Transverse colon (tissue), 4 donors: ENCODE measurements at regions not wholly inside any gene's neighbourhood (a gene's known extent, or its start where the extent isn't known, plus 50 kb on each side); places are given as distances from the start of the nearest gene placed in this dataset.

Experiments
- DNase-seq: peaks from one replicate; pipeline ENCODE4 v3.0.0-alpha.2; 2019
- H3K27ac ChIP-seq, 4 donors: fragments of 200-600 bp; sonication (generic); 2 replicates each; pipeline ENCODE4 v1.5.1; 2016 to 2018; ENCODE audit warnings: inconsistent platforms in 4 of 4
- H3K27me3 ChIP-seq: fragments of 200-600 bp; sonication (generic); 2 replicates; pipeline ENCODE4 v1.5.1; 2017; ENCODE audit warnings: inconsistent platforms
- H3K36me3 ChIP-seq, 4 donors: fragments of 200-600 bp; sonication (generic); 2 replicates each; pipeline ENCODE4 v1.5.1; 2017 to 2019; ENCODE audit warnings: inconsistent platforms in 4 of 4
- H3K4me1 ChIP-seq, 4 donors: fragments of 200-600 bp; sonication (generic); 2 replicates each; pipeline ENCODE4 v1.5.1; 2017 to 2020; ENCODE audit warnings: inconsistent platforms in 4 of 4
- H3K4me3 ChIP-seq, 4 donors: fragments of 200-600 bp; sonication (generic); 1 replicate in 1 of 4; 2 replicates in 3 of 4; pipeline versions ENCODE4 v1.5.1 to v1.6.1; 2017 to 2019; ENCODE audit warnings: inconsistent platforms in 4 of 4
- H3K9me3 ChIP-seq, 2 donors: fragments of 200-600 bp; sonication (generic); 2 replicates each; pipeline ENCODE4 v1.5.1; 2017 to 2019; ENCODE audit warnings: inconsistent platforms in 2 of 2
- EP300 ChIP-seq: sonication (generic); formaldehyde crosslinking; IDR thresholded peaks from one replicate; pipeline ENCODE4 v1.6.1; 2017; ENCODE audit warnings: antibody characterized with exemption, low read depth
- POLR2A ChIP-seq: fragments of 450-650 bp; IDR thresholded peaks from one replicate; pipeline ENCODE4 v1.6.1; 2016; ENCODE audit warnings: antibody characterized with exemption, mild to moderate bottlenecking, moderate library complexity
- POLR2AphosphoS5 ChIP-seq, 3 donors: sonication (generic); formaldehyde crosslinking; IDR thresholded peaks; one replicate each; pipeline ENCODE4 v1.6.1; 2016; ENCODE audit warnings: antibody characterized with exemption in 3 of 3
- WGBS, 2 donors: methylation state at CpG; one replicate each; pipeline ENCODE4 v1.1.5; 2018; ENCODE audit warnings: low coverage in 1 of 2; 5-methylcytosine and 5-hydroxymethylcytosine counted together
- in situ Hi-C, 4 donors: fragments of 200-750 bp; cut with MboI; loops; one replicate each; pipeline versions ENCODE4 v1.15.0 to v1.15.1; 2017; ENCODE audit warnings: low sequenced_read_pairs in 3 of 4, low pct_ligation_motif_present in 1 of 4, low pct_unique_long_range_greater_than_20kb in 1 of 4
- intact Hi-C: fragments of 100-400 bp; cut with DNase I; formaldehyde crosslinking; loops from one replicate; pipeline ENCODE4 v1.15.1; 2023; ENCODE audit warnings: low total_unique reads
- TF ChIP-seq, protein P1 (sequence below), 5 experiments: fragments of 200-600 bp in 3 of 5; fragments of 450-650 bp in 2 of 5; sonication (generic) in 3 of 5; IDR thresholded peaks; 1 replicate in 2 of 5; 2 replicates in 3 of 5; pipeline ENCODE4 v1.5.1; 2016 to 2017; ENCODE audit warnings: antibody characterized with exemption in 5 of 5, inconsistent platforms in 3 of 5, mild to moderate bottlenecking in 2 of 5, moderate library complexity in 1 of 5

DNA sequence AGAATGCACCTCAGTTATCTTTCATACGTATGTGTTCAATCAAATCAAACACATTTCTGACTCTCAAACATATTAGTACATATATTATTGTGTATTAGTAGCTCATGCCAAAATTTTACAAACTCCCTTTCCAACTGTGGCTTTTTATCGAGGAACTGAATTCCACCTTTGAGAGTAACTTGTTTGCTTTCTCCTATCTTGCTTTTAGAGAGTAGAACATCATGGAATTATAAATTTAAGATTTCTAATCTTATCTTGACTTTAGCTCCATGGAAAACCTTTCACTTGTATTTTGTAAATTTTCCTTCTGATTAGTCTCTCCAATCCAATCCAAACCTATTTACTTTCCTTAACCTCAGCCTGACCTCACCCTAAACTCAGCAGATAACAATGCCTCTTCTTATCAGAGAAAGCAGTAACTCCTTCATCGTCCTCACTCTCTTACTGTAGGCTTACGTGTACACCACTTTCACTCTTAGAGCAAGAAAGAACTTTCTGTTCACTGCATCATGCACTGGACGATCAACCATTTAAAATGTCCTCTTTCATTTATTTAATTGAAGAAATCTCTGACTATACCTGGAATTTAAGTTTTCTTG lies 164.5 kb downstream of the TMTC3 start:
- H3K4me3 ChIP-seq: no peak overlapping the region

DNA sequence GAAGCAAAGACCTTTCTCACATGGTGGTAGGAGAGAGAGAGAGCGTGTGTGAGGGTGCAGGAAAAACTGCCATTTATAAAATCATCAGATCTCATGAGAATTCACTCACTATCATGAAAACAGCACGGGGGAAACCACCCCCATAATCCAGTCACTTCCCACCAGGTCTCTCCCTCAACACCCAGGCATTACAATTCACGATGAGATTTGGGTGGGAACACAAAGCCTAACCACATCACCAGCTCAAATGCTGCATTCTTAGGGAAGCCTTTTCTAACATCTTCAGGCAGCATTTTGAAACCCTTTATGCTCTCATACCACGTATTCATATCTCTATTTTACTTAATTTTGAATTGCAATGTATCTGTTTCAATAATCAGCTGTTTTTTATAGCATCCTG lies 165.9 kb downstream of the TMTC3 start:
- in situ Hi-C loops (no loop called here), intact Hi-C loops (no loop called here)
- H3K4me1 ChIP-seq: peaks cover 0 to 3% (median 1%) of the 10 kb centered on the region in 4 donors
- H3K36me3 ChIP-seq: no peaks in the 10 kb centered on the region
- no peak overlapping the region for H3K27ac ChIP-seq
- no peaks in the 10 kb centered on the region for H3K27me3 ChIP-seq
- DNase-seq: no peak
- no peak overlapping the region for H3K4me3 ChIP-seq
- 77 to 83% methylated on average over 2 to 4 of the region's 4 CpGs for WGBS, 2 donors
- H3K9me3 ChIP-seq: no peaks in the 10 kb centered on the region
- TF ChIP-seq EP300 (no peak), POLR2A (no peak), POLR2AphosphoS5 (IDR thresholded peaks at IDR 0.05) (no peak)
- TF ChIP-seq, protein P1, sequence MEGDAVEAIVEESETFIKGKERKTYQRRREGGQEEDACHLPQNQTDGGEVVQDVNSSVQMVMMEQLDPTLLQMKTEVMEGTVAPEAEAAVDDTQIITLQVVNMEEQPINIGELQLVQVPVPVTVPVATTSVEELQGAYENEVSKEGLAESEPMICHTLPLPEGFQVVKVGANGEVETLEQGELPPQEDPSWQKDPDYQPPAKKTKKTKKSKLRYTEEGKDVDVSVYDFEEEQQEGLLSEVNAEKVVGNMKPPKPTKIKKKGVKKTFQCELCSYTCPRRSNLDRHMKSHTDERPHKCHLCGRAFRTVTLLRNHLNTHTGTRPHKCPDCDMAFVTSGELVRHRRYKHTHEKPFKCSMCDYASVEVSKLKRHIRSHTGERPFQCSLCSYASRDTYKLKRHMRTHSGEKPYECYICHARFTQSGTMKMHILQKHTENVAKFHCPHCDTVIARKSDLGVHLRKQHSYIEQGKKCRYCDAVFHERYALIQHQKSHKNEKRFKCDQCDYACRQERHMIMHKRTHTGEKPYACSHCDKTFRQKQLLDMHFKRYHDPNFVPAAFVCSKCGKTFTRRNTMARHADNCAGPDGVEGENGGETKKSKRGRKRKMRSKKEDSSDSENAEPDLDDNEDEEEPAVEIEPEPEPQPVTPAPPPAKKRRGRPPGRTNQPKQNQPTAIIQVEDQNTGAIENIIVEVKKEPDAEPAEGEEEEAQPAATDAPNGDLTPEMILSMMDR (IDR thresholded peaks at IDR 0.05): no peak

More for the DNA sequence above, 164.5 kb downstream of the TMTC3 start:
- in situ Hi-C loops: no loop called here
- DNase-seq: no peak
- Histone ChIP-seq H3K27me3 (no peaks in the 10 kb centered on the region), H3K4me1 (peaks cover 0 to 3% (median 1%) of the 10 kb centered on the region in 4 donors), H3K36me3 (no peaks in the 10 kb centered on the region), H3K27ac (no peak overlapping the region), H3K9me3 (no peaks in the 10 kb centered on the region)
- TF ChIP-seq POLR2A: no peak
- TF ChIP-seq, protein P1 (IDR thresholded peaks at IDR 0.05): no peak
- TF ChIP-seq EP300: no peak
- no peak for TF ChIP-seq POLR2AphosphoS5 (IDR thresholded peaks at IDR 0.05)
- intact Hi-C loops: no loop called here
- WGBS, 2 donors: 67 to 73% methylated on average over 5 of the region's 5 CpGs

GRCh38 chr12:88308825-88309224 lies 166.7 kb downstream of the TMTC3 start:
- Histone ChIP-seq H3K27ac (no peak overlapping the region), H3K4me1 (peaks cover 0 to 3% (median 1%) of the 10 kb centered on the region in 4 donors), H3K4me3 (no peak overlapping the region), H3K9me3 (no peaks in the 10 kb centered on the region), H3K27me3 (no peaks in the 10 kb centered on the region), H3K36me3 (no peaks in the 10 kb centered on the region)
- TF ChIP-seq EP300 (no peak), POLR2A (no peak), POLR2AphosphoS5 (IDR thresholded peaks at IDR 0.05) (no peak)
- TF ChIP-seq, protein P1 (IDR thresholded peaks at IDR 0.05): no peak
- intact Hi-C loops: no loop called here
- in situ Hi-C loops: no loop called here
- no peak for DNase-seq

DNA sequence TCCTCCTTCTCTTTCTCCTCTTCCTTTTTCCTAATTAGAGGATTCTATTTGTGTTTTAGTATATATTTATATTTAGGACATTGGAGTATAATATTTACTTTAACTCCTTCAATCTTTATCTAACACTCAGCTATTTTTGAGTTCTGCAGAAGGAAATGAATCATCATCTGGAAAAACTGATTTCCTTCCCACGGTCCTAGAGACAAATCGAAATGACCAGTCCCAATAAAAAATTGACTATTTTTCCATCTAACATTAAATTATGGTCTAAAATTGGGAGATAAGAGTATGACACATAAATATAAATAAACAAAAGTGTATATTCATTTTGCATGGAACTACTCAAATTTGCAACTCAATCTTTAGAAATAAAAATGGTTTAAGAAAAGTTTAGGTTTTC lies 167.4 kb downstream of the TMTC3 start:
- intact Hi-C loops: no loop called here
- Histone ChIP-seq H3K27ac (no peak overlapping the region), H3K27me3 (no peaks in the 10 kb centered on the region), H3K4me1 (peaks cover 0 to 3% (median 1%) of the 10 kb centered on the region in 4 donors), H3K9me3 (no peaks in the 10 kb centered on the region), H3K36me3 (no peaks in the 10 kb centered on the region), H3K4me3 (no peak overlapping the region)
- DNase-seq: no peak
- WGBS, 2 donors: 33 to 59% methylated on average over 2 of the region's 2 CpGs
- in situ Hi-C loops: no loop called here
- TF ChIP-seq, protein P1 (IDR thresholded peaks at IDR 0.05): no peak
- TF ChIP-seq POLR2A (no peak), EP300 (no peak), POLR2AphosphoS5 (IDR thresholded peaks at IDR 0.05) (no peak)
